ENCODE measurements at regions not wholly inside any gene's neighbourhood (a gene's known extent, or its start where the extent isn't known, plus 50 kb on each side); places are given as distances from the start of the nearest gene placed in this dataset.

GRCh38 chrX:81577028-81577427 is 375.1 kb downstream of the SH3BGRL start:
- no peak overlapping the region for H3K4me2 ChIP-seq (ENCODE audit: insufficient read depth in 1 of 2, low read depth in 2 of 2, low read length in 2 of 2)
- no peaks in the 10 kb centered on the region for H3K79me1 ChIP-seq (ENCODE audit: low read depth, low read length)
- no peak overlapping the region for H2BK15ac ChIP-seq (ENCODE audit: low read length)
- no peak for TF ChIP-seq FOSL1 (IDR thresholded peaks at IDR 0.05; ENCODE audit: insufficient read depth, low read depth, low read length)
- no peak for TF ChIP-seq GABPA (IDR thresholded peaks at IDR 0.05; ENCODE audit: borderline replicate concordance, insufficient read depth, low read length)
- TF ChIP-seq RXRA (IDR thresholded peaks at IDR 0.05; ENCODE audit: insufficient read depth, low read depth, low read length): no peak
- no peak for TF ChIP-seq CTCF (IDR thresholded peaks at IDR 0.05; ENCODE audit: control extremely low read depth in 1 of 3, insufficient read depth in 1 of 3, low read depth in 1 of 3, low read length in 3 of 3)
- no peak for TF ChIP-seq NANOG (IDR thresholded peaks at IDR 0.05; ENCODE audit: insufficient read depth, low read depth, low read length, poor library complexity, severe bottlenecking)
- TF ChIP-seq SP1 (IDR thresholded peaks at IDR 0.05; ENCODE audit: low read depth, low read length): no peak
- no peak for TF ChIP-seq TAF7 (optimal IDR thresholded peaks at IDR 0.05; ENCODE audit: borderline replicate concordance, low read depth, low read length)
- no peak for TF ChIP-seq TEAD4 (IDR thresholded peaks at IDR 0.05; ENCODE audit: low read depth, low read length)
- TF ChIP-seq SIN3A (conservative IDR thresholded peaks at IDR 0.05 in 1 of 2, IDR thresholded peaks at IDR 0.05 in 1 of 2; ENCODE audit: low read depth in 1 of 2, low read length in 2 of 2): no peak
- TF ChIP-seq JUN (IDR thresholded peaks at IDR 0.05; ENCODE audit: low read depth, low read length): no peak
- TF ChIP-seq TBP (IDR thresholded peaks at IDR 0.05; ENCODE audit: low read depth, low read length): no peak
- no peak for TF ChIP-seq SIX5 (IDR thresholded peaks at IDR 0.05; ENCODE audit: low read depth, low read length)
- no peak for TF ChIP-seq POLR2A (IDR thresholded peaks at IDR 0.05; ENCODE audit: control extremely low read depth in 1 of 2, low read depth in 2 of 2, low read length in 2 of 2)
- H3K4ac ChIP-seq (replicated peaks; ENCODE audit: insufficient read length, low read depth, low read length): no peak overlapping the region
- WGBS, 2 experiments (ENCODE audit: extremely low coverage in 1 of 2, insufficient coverage in 1 of 2, insufficient read length in 1 of 2, insufficient replicate concordance in 2 of 2, low coverage in 1 of 2, low lambda C conversion rate in 2 of 2, missing lambda C conversion rate in 1 of 2): no CpG with 5 or more reads among the region's 1 CpG
- no peak overlapping the region for H3K14ac ChIP-seq (ENCODE audit: insufficient read length)
- no peak overlapping the region for H2AFZ ChIP-seq (ENCODE audit: low read length)
- H3K9ac ChIP-seq (replicated peaks in 1 of 4; ENCODE audit: extremely low read depth in 1 of 4, low read depth in 3 of 4, low read length in 3 of 4): no peak overlapping the region
- ChIA-PET CTCF (ENCODE audit: partially characterized antibody) (no interaction called here), POLR2A (ENCODE audit: partially characterized antibody) (no interaction called here)
- no peak overlapping the region for H2BK20ac ChIP-seq (ENCODE audit: low read length)
- H3K4me3 ChIP-seq (ENCODE audit: extremely low read depth in 1 of 4, insufficient read depth in 2 of 4, low read depth in 3 of 4, low read length in 4 of 4): no peak overlapping the region
- no peak overlapping the region for H4K5ac ChIP-seq (ENCODE audit: insufficient read length, low read depth, low read length)
- no peaks in the 10 kb centered on the region for H4K20me1 ChIP-seq (replicated peaks in 1 of 2; ENCODE audit: control insufficient read depth in 1 of 2, insufficient read depth in 2 of 2, low read length in 2 of 2)
- H3K36me3 ChIP-seq (ENCODE audit: control insufficient read depth in 2 of 4, insufficient read depth in 4 of 4, low read length in 3 of 4): no peaks in the 10 kb centered on the region
- no peak overlapping the region for H3K27ac ChIP-seq (ENCODE audit: low read depth, low read length)
- H3K23ac ChIP-seq (ENCODE audit: insufficient read length): no peak overlapping the region
- no peak overlapping the region for H3K56ac ChIP-seq (replicated peaks; ENCODE audit: insufficient read length, low read depth, low read length)
- no peaks in the 10 kb centered on the region for H3K9me3 ChIP-seq (ENCODE audit: insufficient read depth in 2 of 2, low read depth in 1 of 2, low read length in 1 of 2)
- H3K23me2 ChIP-seq (ENCODE audit: low read depth, low read length): no peaks in the 10 kb centered on the region
- no peaks in the 10 kb centered on the region for H3K27me3 ChIP-seq (replicated peaks in 1 of 4; ENCODE audit: control insufficient read depth in 3 of 4, extremely low read depth in 1 of 4, insufficient read depth in 3 of 4, low read length in 3 of 4)
- H2BK12ac ChIP-seq (ENCODE audit: low read depth, low read length): no peak overlapping the region
- no peak overlapping the region for H2BK120ac ChIP-seq (replicated peaks; ENCODE audit: low read depth, low read length)
- H3K4me1 ChIP-seq (replicated peaks in 1 of 4; ENCODE audit: control insufficient read depth in 3 of 4, insufficient read depth in 4 of 4, low read length in 3 of 4): no peaks in the 10 kb centered on the region
- no peak overlapping the region for H4K91ac ChIP-seq (replicated peaks; ENCODE audit: insufficient read length, low read length)
- H3K79me2 ChIP-seq (ENCODE audit: control insufficient read depth in 1 of 2, insufficient read depth in 2 of 2, low read length in 2 of 2): no peaks in the 10 kb centered on the region
- no peak overlapping the region for H3K18ac ChIP-seq (ENCODE audit: extremely low read depth, low read length)
- DNase-seq (ENCODE audit: low read depth in 1 of 2, low spot score in 2 of 2): no peak
- H4K8ac ChIP-seq (ENCODE audit: extremely low read depth, insufficient read depth, low read length): no peak overlapping the region
- FAIRE-seq: no peak
- no peak overlapping the region for H2AK5ac ChIP-seq (ENCODE audit: low read depth, low read length)
- H2BK5ac ChIP-seq (ENCODE audit: low read depth, low read length): no peak overlapping the region

Data from H1 (cell line).